PC-3 (cell line): ENCODE measurements at regions not wholly inside any gene's neighbourhood (a gene's known extent, or its start where the extent isn't known, plus 50 kb on each side); places are given as distances from the start of the nearest gene placed in this dataset.

Experiments
- CTCF ChIP-seq: fragments of 300-600 bp; sonication (generic); conservative IDR thresholded peaks from 2 replicates; pipeline ENCODE4 v1.5.1; 2017; ENCODE audit warnings: antibody characterized with exemption, low read depth, mild to moderate bottlenecking, low read length
- EZH2 ChIP-seq: fragments of 300-600 bp; sonication (generic); IDR thresholded peaks from one replicate; pipeline ENCODE4 v1.6.1; 2017; ENCODE audit warnings: antibody characterized with exemption, mild to moderate bottlenecking, low read length; ENCODE audit not compliant: unreplicated experiment
- EZH2phosphoT487 ChIP-seq: fragments of 300-600 bp; sonication (generic); IDR thresholded peaks from 2 replicates; pipeline ENCODE4 v1.6.1; 2018; ENCODE audit warnings: mild to moderate bottlenecking, antibody characterized with exemption, low read length, borderline replicate concordance

- TF ChIP-seq CTCF = no peak
- no peak for TF ChIP-seq EZH2
- no peak for TF ChIP-seq EZH2phosphoT487
Observed at GRCh38 chr1:225709101-225709500, 56.2 kb upstream of the ENAH start.
